Suprapubic skin (tissue), 4 donors: ENCODE measurements at regions not wholly inside any gene's neighbourhood (a gene's known extent, or its start where the extent isn't known, plus 50 kb on each side); places are given as distances from the start of the nearest gene placed in this dataset.
A peak's percentile ranks its signal among the peaks of the same experiment; 100 is the strongest.

Experiments
- DNase-seq, 2 donors: peaks; one replicate each; pipeline ENCODE4 v3.0.0-alpha.2; 2019; ENCODE audit warnings: low spot score in 2 of 2
- H3K27ac ChIP-seq: fragments of 200-600 bp; sonication (generic); one replicate; pipeline ENCODE4 v1.5.1; 2019
- H3K27me3 ChIP-seq: fragments of 200-600 bp; sonication (generic); one replicate; pipeline ENCODE4 v1.5.1; 2019
- H3K36me3 ChIP-seq: fragments of 200-600 bp; sonication (generic); one replicate; pipeline ENCODE4 v1.5.1; 2019
- H3K4me1 ChIP-seq: fragments of 200-600 bp; sonication (generic); one replicate; pipeline ENCODE4 v1.5.1; 2019
- H3K4me3 ChIP-seq: fragments of 200-600 bp; sonication (generic); one replicate; pipeline ENCODE4 v1.5.1; 2019; ENCODE audit warnings: mild to moderate bottlenecking
- H3K9me3 ChIP-seq: fragments of 200-600 bp; sonication (generic); one replicate; pipeline ENCODE4 v1.5.1; 2019
- CTCF ChIP-seq, 2 donors: fragments of 200-600 bp in 1 of 2; fragments of 450-650 bp in 1 of 2; sonication (generic) in 1 of 2; IDR thresholded peaks; one replicate each; pipeline ENCODE4 v1.5.1; 2016 to 2019; ENCODE audit warnings: antibody characterized with exemption in 2 of 2, mild to moderate bottlenecking in 1 of 2, moderate library complexity in 1 of 2
- EP300 ChIP-seq: sonication (generic); formaldehyde crosslinking; IDR thresholded peaks from one replicate; pipeline ENCODE4 v1.6.1; 2017; ENCODE audit warnings: antibody characterized with exemption
- POLR2A ChIP-seq, 2 donors: fragments of 450-650 bp; IDR thresholded peaks; one replicate each; pipeline ENCODE4 v1.6.1; 2017; ENCODE audit warnings: antibody characterized with exemption in 2 of 2, mild to moderate bottlenecking in 2 of 2, moderate library complexity in 2 of 2
- POLR2AphosphoS5 ChIP-seq, 3 donors: sonication (generic); formaldehyde crosslinking; IDR thresholded peaks; one replicate each; pipeline ENCODE4 v1.6.1; 2017; ENCODE audit warnings: antibody characterized with exemption in 3 of 3
- WGBS: methylation state at CpG from one replicate; pipeline ENCODE4 v1.1.5; 2018; 5-methylcytosine and 5-hydroxymethylcytosine counted together

DNA sequence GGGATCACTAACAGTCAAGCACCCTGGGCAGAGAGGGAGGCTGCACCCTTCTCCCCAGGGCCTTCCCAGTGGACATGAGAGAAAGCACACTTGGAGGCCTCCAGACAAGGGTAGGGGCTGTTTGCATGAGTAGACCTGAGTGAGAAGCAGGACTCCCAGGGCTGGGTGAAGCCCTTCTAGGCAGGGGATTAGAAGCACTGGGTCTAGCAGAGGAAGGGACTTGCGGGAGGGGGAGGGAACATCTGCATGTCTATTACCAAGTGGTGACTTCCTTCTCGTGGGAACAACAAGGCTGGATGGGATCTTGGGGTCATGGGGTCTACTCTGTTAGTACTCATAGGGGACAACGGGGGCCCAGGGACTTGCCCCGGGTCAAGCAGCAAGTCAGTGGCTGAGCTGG, 67.8 kb downstream of the EMX2 start:
- no peak for TF ChIP-seq EP300
- TF ChIP-seq CTCF (IDR thresholded peaks at IDR 0.05): no peak
- no peak for TF ChIP-seq POLR2A (IDR thresholded peaks at IDR 0.05)
- no peak for TF ChIP-seq POLR2AphosphoS5 (IDR thresholded peaks at IDR 0.05)
- no peaks in the 10 kb centered on the region for H3K36me3 ChIP-seq
- no peaks in the 10 kb centered on the region for H3K4me1 ChIP-seq
- no peak for DNase-seq
- H3K9me3 ChIP-seq: no peaks in the 10 kb centered on the region
- H3K27me3 ChIP-seq: peaks cover 6% of the 10 kb centered on the region
- WGBS: 84% methylated on average over 4 of the region's 4 CpGs
- H3K27ac ChIP-seq: peak overlapping the region; percentile 16
- no peak overlapping the region for H3K4me3 ChIP-seq

DNA sequence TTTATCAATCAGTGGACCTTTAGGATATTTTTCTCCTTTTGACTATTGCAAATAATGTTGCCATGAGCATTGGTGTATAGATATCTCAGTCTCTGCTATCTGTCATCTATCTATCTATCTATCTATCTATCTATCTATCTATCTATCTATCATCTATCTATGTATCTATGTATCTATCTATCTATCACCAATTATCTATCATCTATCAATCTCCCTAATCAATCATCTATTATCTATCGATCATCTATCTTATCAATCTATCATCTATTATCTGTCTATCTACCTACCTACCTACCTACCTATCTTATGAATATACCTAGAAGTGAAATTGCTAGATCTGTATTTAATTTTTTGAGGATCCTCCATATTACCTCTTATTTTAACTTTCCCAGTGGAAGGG, 69.6 kb downstream of the EMX2 start:
- Histone ChIP-seq H3K4me3 (no peak overlapping the region), H3K27ac (no peak overlapping the region), H3K9me3 (no peaks in the 10 kb centered on the region), H3K36me3 (no peaks in the 10 kb centered on the region), H3K4me1 (no peaks in the 10 kb centered on the region), H3K27me3 (no peaks in the 10 kb centered on the region)
- 93% methylated on average over 1 of the region's 1 CpG for WGBS
- TF ChIP-seq CTCF (IDR thresholded peaks at IDR 0.05) (no peak), POLR2AphosphoS5 (IDR thresholded peaks at IDR 0.05) (no peak), POLR2A (IDR thresholded peaks at IDR 0.05) (no peak), EP300 (no peak)
- no peak for DNase-seq

- DNase-seq: no peak
- WGBS: 78% methylated on average over 3 of the region's 3 CpGs
- Histone ChIP-seq H3K27me3 (no peaks in the 10 kb centered on the region), H3K9me3 (no peaks in the 10 kb centered on the region), H3K36me3 (no peaks in the 10 kb centered on the region), H3K4me1 (no peaks in the 10 kb centered on the region), H3K4me3 (no peak overlapping the region), H3K27ac (no peak overlapping the region)
- no peak for TF ChIP-seq POLR2AphosphoS5 (IDR thresholded peaks at IDR 0.05)
- TF ChIP-seq EP300: no peak
- TF ChIP-seq POLR2A (IDR thresholded peaks at IDR 0.05): no peak
- TF ChIP-seq CTCF (IDR thresholded peaks at IDR 0.05): no peak
These were observed 73.1 kb downstream of the EMX2 start for GRCh38 chr10:117615649-117616048.

GRCh38 chr10:117616179-117616578, 73.6 kb downstream of the EMX2 start:
- Histone ChIP-seq H3K9me3 (no peaks in the 10 kb centered on the region), H3K27ac (no peak overlapping the region), H3K4me1 (no peaks in the 10 kb centered on the region), H3K4me3 (no peak overlapping the region), H3K27me3 (no peaks in the 10 kb centered on the region), H3K36me3 (no peaks in the 10 kb centered on the region)
- TF ChIP-seq EP300 (no peak), POLR2AphosphoS5 (IDR thresholded peaks at IDR 0.05) (no peak), POLR2A (IDR thresholded peaks at IDR 0.05) (no peak), CTCF (IDR thresholded peaks at IDR 0.05) (no peak)
- WGBS: 77% methylated on average over 9 of the region's 9 CpGs
- no peak for DNase-seq

GRCh38 chr10:117617086-117617485, 74.5 kb downstream of the EMX2 start:
- no peaks in the 10 kb centered on the region for H3K27me3 ChIP-seq
- DNase-seq: no peak
- 52% methylated on average over 3 of the region's 3 CpGs for WGBS

More at GRCh38 chr10:117617086-117617485, 74.5 kb downstream of the EMX2 start:
- H3K4me1 ChIP-seq: no peaks in the 10 kb centered on the region
- H3K9me3 ChIP-seq: no peaks in the 10 kb centered on the region
- TF ChIP-seq POLR2A (IDR thresholded peaks at IDR 0.05) (no peak), CTCF (IDR thresholded peaks at IDR 0.05) (no peak), EP300 (no peak), POLR2AphosphoS5 (IDR thresholded peaks at IDR 0.05) (no peak)
- H3K36me3 ChIP-seq: no peaks in the 10 kb centered on the region
- H3K4me3 ChIP-seq: no peak overlapping the region
- no peak overlapping the region for H3K27ac ChIP-seq
